Right lobe of liver (tissue), 6 donors: ENCODE measurements at regions not wholly inside any gene's neighbourhood (a gene's known extent, or its start where the extent isn't known, plus 50 kb on each side); places are given as distances from the start of the nearest gene placed in this dataset.
A peak's percentile ranks its signal among the peaks of the same experiment; 100 is the strongest.

Experiments used
- ATAC-seq, 4 donors: fragments of 200-7000 bp; cut with Tn5 transposase; one replicate each; pipeline ENCODE4 v1.9.1; 2020; ENCODE audit warnings: mild to moderate bottlenecking in 4 of 4, moderate library complexity in 4 of 4
- DNase-seq, 3 donors: peaks; one replicate each; pipeline ENCODE4 v3.0.0-alpha.2; 2020
- H3K27ac ChIP-seq, 3 donors: fragments of 200-600 bp; one replicate each; pipeline ENCODE4 v1.8.0; 2022
- H3K27me3 ChIP-seq, 2 donors: fragments of 200-600 bp; one replicate each; pipeline ENCODE4 v1.8.0; 2022
- H3K36me3 ChIP-seq, 4 donors: fragments of 200-600 bp; sonication (generic) in 1 of 4; one replicate each; pipeline versions ENCODE4 v1.5.1 to v1.8.0; 2017 to 2022; ENCODE audit warnings: control low read depth in 1 of 4
- H3K4me1 ChIP-seq, 4 donors: fragments of 200-600 bp; sonication (generic) in 1 of 4; one replicate each; pipeline versions ENCODE4 v1.5.1 to v1.8.0; 2017 to 2022; ENCODE audit warnings: control low read depth in 1 of 4
- H3K4me3 ChIP-seq, 3 donors: fragments of 200-600 bp; one replicate each; pipeline ENCODE4 v1.8.0; 2022
- H3K9me3 ChIP-seq, 4 donors: fragments of 200-600 bp; sonication (generic) in 1 of 4; one replicate each; pipeline versions ENCODE4 v1.5.1 to v1.8.0; 2017 to 2022; ENCODE audit warnings: control low read depth in 1 of 4
- CTCF ChIP-seq, 4 donors: fragments of 200-600 bp in 3 of 4; fragments of 450-650 bp in 1 of 4; IDR thresholded peaks; one replicate each; pipeline versions ENCODE4 v1.5.1 to v1.8.0; 2016 to 2022; ENCODE audit warnings: antibody characterized with exemption in 4 of 4, mild to moderate bottlenecking in 2 of 4
- POLR2A ChIP-seq: fragments of 450-650 bp; IDR thresholded peaks from one replicate; pipeline ENCODE4 v1.6.1; 2017; ENCODE audit warnings: antibody characterized with exemption, mild to moderate bottlenecking
- WGBS: methylation state at CpG from one replicate; pipeline ENCODE4 v1.1.6; 2018; ENCODE audit warnings: low coverage, low lambda C conversion rate; ENCODE audit not compliant: insufficient coverage; ENCODE audit errors: missing lambda C conversion rate; 5-methylcytosine and 5-hydroxymethylcytosine counted together
- intact Hi-C, 2 donors: fragments of 100-400 bp; cut with DNase I; formaldehyde crosslinking; loops; one replicate each; pipeline versions ENCODE4 v1.11.2 to v1.14.1; 2022
- donor health status: DM: no; HTN: yes; CAD: no.
- donor health status: DM: no; HTN: no; CAD: no.
- donor health status: DM: no; HTN: no; CAD: no.
- donor health status: DM: no; HTN: yes; CAD: no.
- donor health status: DM: no; HTN: yes; CAD: no.

DNA sequence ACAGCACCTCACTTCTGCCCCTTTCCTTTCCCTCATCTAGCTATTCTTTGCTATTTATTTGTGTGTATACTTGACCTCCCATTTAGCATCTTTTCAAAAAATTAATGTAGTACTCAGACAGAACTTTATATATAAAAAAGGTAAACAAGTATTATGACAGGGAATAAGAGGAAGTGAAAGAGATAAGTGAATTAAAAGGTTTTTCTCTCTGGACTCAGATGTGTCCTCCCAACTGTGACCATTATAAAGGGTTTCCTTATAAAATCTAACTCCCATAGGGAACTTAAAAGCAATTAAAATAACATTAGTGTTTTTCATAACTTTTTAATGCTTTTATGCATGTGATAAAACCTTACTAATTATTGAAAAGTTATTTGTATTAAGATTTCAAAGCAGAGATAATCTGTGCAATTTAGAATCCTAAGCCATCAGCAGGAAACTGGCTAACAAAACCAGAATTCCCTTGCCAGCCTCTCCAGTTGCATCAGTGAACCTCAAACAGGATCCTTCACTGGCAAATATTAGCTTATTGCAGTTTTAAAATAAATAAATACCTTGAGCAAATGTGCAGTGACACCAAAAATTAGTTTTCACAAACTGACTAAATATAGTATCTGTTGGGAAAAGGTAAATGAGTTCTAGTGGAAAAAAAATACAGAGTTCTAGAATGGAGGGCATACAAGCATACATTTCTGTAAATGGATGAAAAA, 930.7 kb downstream of the BCL11A start:
- Histone ChIP-seq H3K36me3 (no peaks in the 10 kb centered on the region), H3K4me1 (peaks cover 0 to 8% (median 3%) of the 10 kb centered on the region in 4 donors), H3K9me3 (no peaks in the 10 kb centered on the region), H3K27ac (no peak overlapping the region), H3K27me3 (no peaks in the 10 kb centered on the region), H3K4me3 (no peak overlapping the region)
- ATAC-seq (peak in 3 of 4 donors; percentile 52 to 74 (median 71)), DNase-seq (no peak)
- no peak for TF ChIP-seq POLR2A
- intact Hi-C loops = no loop called here

GRCh38 chr2:59604123-59604522, 949.3 kb downstream of the BCL11A start:
- H3K4me1 ChIP-seq = no peaks in the 10 kb centered on the region
- peaks cover 0 to 2% (median 0%) of the 10 kb centered on the region in 4 donors for H3K9me3 ChIP-seq
- H3K27ac ChIP-seq = no peak overlapping the region
- intact Hi-C loops = no loop called here
- DNase-seq (no peak), ATAC-seq (no peak)
- no peaks in the 10 kb centered on the region for H3K36me3 ChIP-seq
- no peaks in the 10 kb centered on the region for H3K27me3 ChIP-seq
- no peak for TF ChIP-seq CTCF (IDR thresholded peaks at IDR 0.05)
- TF ChIP-seq POLR2A = no peak
- 33% methylated on average over 1 of the region's 1 CpG for WGBS
- no peak overlapping the region for H3K4me3 ChIP-seq

GRCh38 chr2:59594671-59595222, 958.7 kb downstream of the BCL11A start:
- DNase-seq (no peak), ATAC-seq (no peak)
- WGBS = 48% methylated on average over 5 of the region's 5 CpGs
- Histone ChIP-seq H3K36me3 (no peaks in the 10 kb centered on the region), H3K4me3 (no peak overlapping the region), H3K9me3 (no peaks in the 10 kb centered on the region), H3K27me3 (no peaks in the 10 kb centered on the region), H3K4me1 (no peaks in the 10 kb centered on the region), H3K27ac (no peak overlapping the region)
- TF ChIP-seq POLR2A = no peak
- intact Hi-C loops = no loop called here

GRCh38 chr2:59590798-59591197, 962.7 kb downstream of the BCL11A start:
- ATAC-seq (no peak), DNase-seq (no peak)
- no peaks in the 10 kb centered on the region for H3K27me3 ChIP-seq
- H3K4me1 ChIP-seq = no peaks in the 10 kb centered on the region
- H3K27ac ChIP-seq = no peak overlapping the region
- no peaks in the 10 kb centered on the region for H3K36me3 ChIP-seq
- H3K9me3 ChIP-seq = no peaks in the 10 kb centered on the region
- H3K4me3 ChIP-seq = no peak overlapping the region
- TF ChIP-seq POLR2A (no peak), CTCF (IDR thresholded peaks at IDR 0.05) (no peak)
- intact Hi-C loops = no loop called here

GRCh38 chr2:59589881-59590280, 963.6 kb downstream of the BCL11A start:
- TF ChIP-seq POLR2A = no peak
- no peak for TF ChIP-seq CTCF (IDR thresholded peaks at IDR 0.05)
- ATAC-seq (no peak), DNase-seq (no peak)
- Histone ChIP-seq H3K27me3 (no peaks in the 10 kb centered on the region), H3K36me3 (no peaks in the 10 kb centered on the region), H3K4me1 (no peaks in the 10 kb centered on the region), H3K27ac (no peak overlapping the region), H3K9me3 (no peaks in the 10 kb centered on the region), H3K4me3 (no peak overlapping the region)
- 26% methylated on average over 4 of the region's 4 CpGs for WGBS
- intact Hi-C loops = no loop called here
